ENCODE measurements at regions not wholly inside any gene's neighbourhood (a gene's known extent, or its start where the extent isn't known, plus 50 kb on each side); places are given as distances from the start of the nearest gene placed in this dataset.

DNA sequence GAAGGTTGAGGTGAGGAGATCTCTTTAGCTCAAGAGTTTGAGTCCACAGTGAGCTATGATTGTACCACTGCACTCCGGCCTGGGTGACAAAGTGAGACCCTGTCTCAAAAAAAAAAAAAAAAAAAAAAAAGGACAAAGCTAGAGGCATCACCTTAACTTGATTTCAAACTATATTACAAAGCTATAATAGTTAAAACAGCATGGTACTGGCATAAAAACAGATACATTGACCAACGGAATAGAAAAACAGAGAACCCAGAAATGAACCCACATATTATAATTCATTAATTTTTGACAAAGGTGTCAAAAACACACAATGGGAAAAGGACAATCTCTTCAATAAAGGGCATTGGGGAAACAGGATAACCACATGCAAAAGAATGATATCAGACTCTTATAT is 50.8 kb upstream of the MBOAT1 start:
- ATAC-seq: no peak
- peaks cover 0 to 5% of the 10 kb centered on the region in 2 donors for H3K9me3 ChIP-seq
- H3K27me3 ChIP-seq: no peaks in the 10 kb centered on the region
- intact Hi-C loops (cut with DNase I): no loop called here
- no peak for DNase-seq
- H3K27ac ChIP-seq: no peak overlapping the region
- no peaks in the 10 kb centered on the region for H3K36me3 ChIP-seq
- no peaks in the 10 kb centered on the region for H3K4me1 ChIP-seq
- TF ChIP-seq, protein P1, sequence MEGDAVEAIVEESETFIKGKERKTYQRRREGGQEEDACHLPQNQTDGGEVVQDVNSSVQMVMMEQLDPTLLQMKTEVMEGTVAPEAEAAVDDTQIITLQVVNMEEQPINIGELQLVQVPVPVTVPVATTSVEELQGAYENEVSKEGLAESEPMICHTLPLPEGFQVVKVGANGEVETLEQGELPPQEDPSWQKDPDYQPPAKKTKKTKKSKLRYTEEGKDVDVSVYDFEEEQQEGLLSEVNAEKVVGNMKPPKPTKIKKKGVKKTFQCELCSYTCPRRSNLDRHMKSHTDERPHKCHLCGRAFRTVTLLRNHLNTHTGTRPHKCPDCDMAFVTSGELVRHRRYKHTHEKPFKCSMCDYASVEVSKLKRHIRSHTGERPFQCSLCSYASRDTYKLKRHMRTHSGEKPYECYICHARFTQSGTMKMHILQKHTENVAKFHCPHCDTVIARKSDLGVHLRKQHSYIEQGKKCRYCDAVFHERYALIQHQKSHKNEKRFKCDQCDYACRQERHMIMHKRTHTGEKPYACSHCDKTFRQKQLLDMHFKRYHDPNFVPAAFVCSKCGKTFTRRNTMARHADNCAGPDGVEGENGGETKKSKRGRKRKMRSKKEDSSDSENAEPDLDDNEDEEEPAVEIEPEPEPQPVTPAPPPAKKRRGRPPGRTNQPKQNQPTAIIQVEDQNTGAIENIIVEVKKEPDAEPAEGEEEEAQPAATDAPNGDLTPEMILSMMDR (IDR thresholded peaks at IDR 0.05): no peak
- H3K4me3 ChIP-seq: no peak overlapping the region

DNA sequence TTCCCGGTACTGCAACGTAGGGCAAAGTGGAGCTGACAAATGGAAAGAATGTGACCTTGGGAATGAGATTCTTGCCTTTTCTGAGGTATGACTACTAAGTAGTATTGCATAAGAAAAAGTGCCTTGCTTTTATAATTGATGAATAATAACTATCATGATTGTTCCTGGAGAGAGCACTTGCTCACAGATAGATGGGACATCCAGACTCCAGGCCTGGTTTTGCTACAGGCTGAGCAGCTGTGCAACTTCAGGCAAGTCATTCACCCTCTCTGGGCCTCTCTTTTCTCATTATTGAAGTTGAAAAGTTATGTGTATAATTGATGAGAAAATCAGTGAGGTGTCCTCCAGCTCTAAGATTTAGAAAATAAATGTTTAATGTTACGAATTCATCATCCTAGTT is 53.6 kb upstream of the MBOAT1 start:
- no peak overlapping the region for H3K27ac ChIP-seq
- TF ChIP-seq, protein P1 (IDR thresholded peaks at IDR 0.05): no peak
- no peaks in the 10 kb centered on the region for H3K27me3 ChIP-seq
- no peaks in the 10 kb centered on the region for H3K4me1 ChIP-seq
- peaks cover 0 to 5% of the 10 kb centered on the region in 2 donors for H3K9me3 ChIP-seq
- no peaks in the 10 kb centered on the region for H3K36me3 ChIP-seq
- H3K4me3 ChIP-seq: no peak overlapping the region
- ATAC-seq (no peak), DNase-seq (no peak)
- intact Hi-C loops (cut with DNase I): no loop called here

DNA sequence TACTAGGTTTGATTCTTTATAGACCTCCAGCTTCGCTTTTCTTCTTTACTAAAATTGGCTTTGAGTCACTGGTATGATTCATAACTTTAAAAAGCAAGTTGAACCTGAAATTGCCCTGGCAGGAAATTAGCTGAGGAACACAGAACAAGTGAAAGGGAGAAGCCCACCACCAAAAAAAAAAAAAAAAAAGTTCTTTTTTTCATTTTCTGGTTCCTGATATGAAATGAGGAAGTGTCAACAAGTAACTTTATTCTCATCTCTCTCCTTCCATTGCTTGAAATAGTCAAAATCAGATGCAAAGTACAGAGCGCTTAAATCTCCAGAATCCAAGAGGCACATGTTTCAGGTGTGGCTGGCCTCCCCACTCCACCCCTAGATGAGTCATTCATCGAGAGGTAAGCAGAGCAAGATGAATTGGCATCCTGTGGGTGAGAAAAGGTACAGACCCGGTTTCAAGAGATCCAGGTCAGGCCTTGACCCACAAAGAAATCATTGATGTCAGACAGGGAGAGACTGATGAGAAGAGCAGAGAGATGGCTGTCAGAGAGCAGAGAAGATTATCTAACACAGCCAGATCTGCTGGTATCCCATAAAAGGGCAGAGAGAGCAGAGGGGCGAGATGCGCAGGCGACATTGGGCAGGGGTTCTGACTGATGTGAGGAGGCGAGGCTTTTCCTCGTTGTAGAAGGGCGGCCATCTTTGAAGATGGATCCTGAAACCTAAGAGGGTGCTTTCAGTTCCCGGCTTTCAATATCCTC is 54.8 kb upstream of the MBOAT1 start:
- Histone ChIP-seq H3K36me3 (no peaks in the 10 kb centered on the region), H3K27ac (no peak overlapping the region), H3K4me3 (no peak overlapping the region), H3K27me3 (no peaks in the 10 kb centered on the region), H3K9me3 (peaks cover 0 to 5% of the 10 kb centered on the region in 2 donors), H3K4me1 (no peaks in the 10 kb centered on the region)
- TF ChIP-seq, protein P1 (IDR thresholded peaks at IDR 0.05): no peak
- DNase-seq: no peak
- intact Hi-C loops (cut with DNase I): no loop called here
- ATAC-seq: no peak

DNA sequence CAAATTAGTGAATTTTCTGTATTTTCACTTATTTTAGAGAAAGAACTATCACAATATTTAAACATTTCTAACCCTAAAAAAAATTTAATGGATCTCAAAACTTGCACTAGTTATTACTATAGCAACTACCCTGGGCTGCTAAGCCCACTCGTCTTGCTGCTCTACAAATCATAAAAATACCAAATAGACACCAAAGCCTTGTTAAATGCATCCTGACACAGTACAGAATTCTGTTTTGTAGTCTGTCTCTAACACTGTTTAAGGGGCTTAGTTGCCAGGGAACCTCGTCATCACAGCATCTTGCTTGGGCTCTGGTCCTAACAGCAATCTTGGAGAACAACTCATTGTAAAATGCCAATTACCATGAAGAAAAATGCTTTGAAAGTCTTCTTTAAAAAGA is 56.9 kb upstream of the MBOAT1 start:
- intact Hi-C loops (cut with DNase I): no loop called here

DNA sequence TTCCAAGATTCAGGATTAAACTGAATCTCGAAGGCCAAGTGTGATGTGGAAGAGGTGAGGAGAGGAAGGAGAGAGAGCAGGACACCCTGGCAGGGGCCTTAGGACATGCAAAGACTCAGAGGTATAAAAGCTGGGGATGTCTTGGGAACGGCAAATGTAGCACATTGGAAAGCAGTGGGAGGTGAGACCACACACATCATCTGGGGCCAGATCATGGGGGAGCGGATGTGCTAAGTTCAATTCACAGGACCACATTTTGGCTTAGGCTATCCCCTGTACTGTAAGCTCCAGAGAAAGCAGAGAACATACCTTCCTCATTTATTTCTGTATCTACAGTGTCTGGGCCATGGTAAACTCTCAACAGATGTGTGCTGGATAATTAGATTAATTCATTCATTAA is 59.5 kb upstream of the MBOAT1 start:
- no peak overlapping the region for H3K27ac ChIP-seq
- TF ChIP-seq, protein P1 (IDR thresholded peaks at IDR 0.05): no peak
- H3K36me3 ChIP-seq: no peaks in the 10 kb centered on the region
- H3K4me1 ChIP-seq: no peaks in the 10 kb centered on the region
- ATAC-seq (no peak), DNase-seq (no peak)
- H3K27me3 ChIP-seq: no peaks in the 10 kb centered on the region
- intact Hi-C loops (cut with DNase I): no loop called here
- H3K9me3 ChIP-seq: no peaks in the 10 kb centered on the region
- H3K4me3 ChIP-seq: no peak overlapping the region

More for the DNA sequence above, 56.9 kb upstream of the MBOAT1 start:
- Histone ChIP-seq H3K4me3 (no peak overlapping the region), H3K27me3 (no peaks in the 10 kb centered on the region), H3K4me1 (no peaks in the 10 kb centered on the region), H3K9me3 (no peaks in the 10 kb centered on the region), H3K27ac (no peak overlapping the region), H3K36me3 (no peaks in the 10 kb centered on the region)
- ATAC-seq: no peak
- TF ChIP-seq, protein P1 (IDR thresholded peaks at IDR 0.05): no peak
- DNase-seq: no peak

Measured in left lung (tissue), 4 donors.